H54 (cell line): ENCODE measurements at regions not wholly inside any gene's neighbourhood (a gene's known extent, or its start where the extent isn't known, plus 50 kb on each side); places are given as distances from the start of the nearest gene placed in this dataset.
A peak's percentile ranks its signal among the peaks of the same experiment; 100 is the strongest.
"Not testable (repeated sequence)": the region's sequence is repeated elsewhere in the genome, so short reads cannot be mapped to it uniquely, and the experiment has no call there.

Experiments
- DNase-seq: peaks from one replicate; pipeline ENCODE4 v3.0.0; 2011; ENCODE audit warnings: low spot score, mixed read lengths; ENCODE audit not compliant: insufficient read length
- FAIRE-seq: peaks from 3 replicates; lab custom pipeline; 2011; peaks lifted over from hg19 to GRCh38; lab: Jason Lieb, UNC
- POLR2A ChIP-seq: IDR thresholded peaks from 2 replicates; pipeline ENCODE4 v1.6.1; 2011; ENCODE audit warnings: low read depth, mild to moderate bottlenecking, low read length

GRCh38 chr4:26061248-26061986 is 147.4 kb downstream of the SMIM20 start:
- TF ChIP-seq POLR2A, result no peak
- FAIRE-seq, result no peak
- peak; percentile 25 for DNase-seq

GRCh38 chr4:26062215-26062614 is 148.2 kb downstream of the SMIM20 start:
- DNase-seq (no peak), FAIRE-seq (no peak)
- no peak for TF ChIP-seq POLR2A

- DNase-seq, FAIRE-seq: not testable (repeated sequence)
Observed at GRCh38 chr4:26064009-26064408, 150.0 kb downstream of the SMIM20 start.

- TF ChIP-seq POLR2A, result no peak
- FAIRE-seq (no peak), DNase-seq (no peak)
Observed at GRCh38 chr4:26065833-26066232, 151.8 kb downstream of the SMIM20 start.

GRCh38 chr4:26067035-26067434 is 153.0 kb downstream of the SMIM20 start:
- DNase-seq (no peak), FAIRE-seq (no peak)
- TF ChIP-seq POLR2A, result no peak

GRCh38 chr4:26069218-26069617 is 155.2 kb downstream of the SMIM20 start:
- DNase-seq (no peak), FAIRE-seq (no peak)
- TF ChIP-seq POLR2A, result no peak

- TF ChIP-seq POLR2A, result no peak
- no peak for FAIRE-seq
- no peak for DNase-seq
Observed at GRCh38 chr4:26071688-26072087, 157.7 kb downstream of the SMIM20 start.

- no peak for TF ChIP-seq POLR2A
- FAIRE-seq (no peak), DNase-seq (no peak)
Observed at GRCh38 chr4:26073886-26074560, 160.0 kb downstream of the SMIM20 start.

- FAIRE-seq (no peak), DNase-seq (no peak)
- no peak for TF ChIP-seq POLR2A
Observed at GRCh38 chr4:26074712-26075430, 160.9 kb downstream of the SMIM20 start.

GRCh38 chr4:26075583-26075982 is 161.6 kb downstream of the SMIM20 start:
- TF ChIP-seq POLR2A, result no peak
- DNase-seq (no peak), FAIRE-seq (no peak)

GRCh38 chr4:26076000-26076587 is 162.1 kb downstream of the SMIM20 start:
- TF ChIP-seq POLR2A, result no peak
- FAIRE-seq, result no peak
- DNase-seq, result no peak

GRCh38 chr4:26076896-26077295 is 162.9 kb downstream of the SMIM20 start:
- DNase-seq (no peak), FAIRE-seq (no peak)
- no peak for TF ChIP-seq POLR2A

- no peak for TF ChIP-seq POLR2A
- no peak for FAIRE-seq
- no peak for DNase-seq
Observed at GRCh38 chr4:26077756-26078155, 163.7 kb downstream of the SMIM20 start.

GRCh38 chr4:26080870-26081628 is 167.0 kb downstream of the SMIM20 start:
- FAIRE-seq (no peak), DNase-seq (no peak)
- TF ChIP-seq POLR2A, result no peak
